ENCODE measurements at regions not wholly inside any gene's neighbourhood (a gene's known extent, or its start where the extent isn't known, plus 50 kb on each side); places are given as distances from the start of the nearest gene placed in this dataset.

DNA sequence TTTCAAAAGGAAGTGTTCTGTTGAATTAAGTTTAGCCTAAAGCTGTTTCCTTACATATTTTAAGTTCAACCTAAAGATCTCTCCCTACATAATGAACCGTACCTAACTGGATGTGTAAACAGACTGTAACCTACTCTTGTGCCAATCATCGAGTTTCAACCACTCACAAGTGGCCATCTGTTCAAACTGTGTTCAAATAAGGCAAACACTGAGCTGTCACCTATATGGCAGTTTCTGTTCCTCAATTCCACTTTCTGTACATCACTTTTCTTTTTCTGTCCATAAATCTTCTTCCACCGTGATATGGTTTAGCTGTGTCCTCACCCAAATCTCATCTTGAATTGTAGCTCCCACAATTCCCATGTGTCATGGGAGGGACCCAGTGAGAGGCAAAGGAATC, 428.6 kb downstream of the HACE1 start:
- no peak for DNase-seq (ENCODE audit: low read depth in 2 of 3, low spot score in 2 of 3)

DNA sequence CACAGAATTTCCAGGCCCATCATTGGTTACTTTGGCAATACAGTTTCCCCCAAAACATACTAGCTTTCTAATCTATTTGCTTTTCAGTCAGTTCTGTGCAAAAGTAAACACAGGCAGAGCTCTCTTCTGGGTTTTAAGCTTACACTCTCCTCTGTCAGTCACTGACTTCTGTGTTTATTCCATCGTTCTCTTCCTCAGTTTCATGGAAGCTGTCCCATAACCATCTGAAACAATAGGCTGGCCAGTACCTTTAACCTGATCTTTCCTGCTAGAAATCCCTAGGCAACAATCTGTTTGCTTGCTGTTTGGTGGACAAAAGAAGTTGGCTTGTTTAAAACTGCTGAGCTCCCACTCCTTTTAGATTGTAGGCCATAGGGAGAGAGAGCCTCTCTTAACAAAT, 431.5 kb downstream of the HACE1 start:
- no peak for DNase-seq (ENCODE audit: low read depth in 2 of 3, low spot score in 2 of 3)

DNA sequence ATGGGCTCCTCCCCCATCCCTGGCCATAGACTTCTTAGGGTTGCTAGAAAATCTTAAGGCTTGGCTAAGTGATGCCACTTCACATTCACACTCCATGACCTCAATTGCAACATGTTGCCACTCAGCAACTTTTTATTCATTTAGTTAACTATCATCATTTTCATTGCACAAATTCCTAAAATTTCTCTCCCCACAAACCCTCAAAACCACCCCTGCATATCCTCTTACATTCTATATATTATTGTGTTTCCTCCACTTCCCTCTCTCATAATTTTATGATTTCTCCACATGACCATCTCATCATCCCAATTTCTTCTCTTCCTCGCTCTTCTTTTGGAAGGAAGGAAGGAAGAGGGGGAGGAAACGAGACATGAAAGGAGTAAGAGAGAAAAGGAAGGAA, 436.0 kb downstream of the HACE1 start:
- no peak for DNase-seq (ENCODE audit: low read depth in 2 of 3, low spot score in 2 of 3)

DNA sequence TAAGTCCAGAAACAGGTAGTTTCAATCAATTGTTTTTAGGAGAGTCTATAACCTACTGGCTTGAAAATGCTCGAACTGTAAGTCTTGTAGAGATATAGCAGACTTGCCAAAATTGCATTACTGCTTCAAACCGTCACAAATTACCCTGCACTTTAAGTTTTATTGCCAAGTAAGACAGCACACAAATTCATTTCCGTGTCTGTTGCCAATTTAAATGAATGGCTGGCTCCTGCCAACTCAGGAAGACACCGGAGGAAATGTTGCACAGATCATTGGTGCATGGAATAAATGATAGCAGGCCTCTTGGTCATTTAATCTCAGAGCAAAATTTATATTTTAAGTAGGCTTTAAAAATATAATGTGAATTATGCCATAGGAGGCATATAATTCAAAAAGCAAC, 438.1 kb downstream of the HACE1 start:
- no peak for DNase-seq (ENCODE audit: low read depth in 2 of 3, low spot score in 2 of 3)

DNA sequence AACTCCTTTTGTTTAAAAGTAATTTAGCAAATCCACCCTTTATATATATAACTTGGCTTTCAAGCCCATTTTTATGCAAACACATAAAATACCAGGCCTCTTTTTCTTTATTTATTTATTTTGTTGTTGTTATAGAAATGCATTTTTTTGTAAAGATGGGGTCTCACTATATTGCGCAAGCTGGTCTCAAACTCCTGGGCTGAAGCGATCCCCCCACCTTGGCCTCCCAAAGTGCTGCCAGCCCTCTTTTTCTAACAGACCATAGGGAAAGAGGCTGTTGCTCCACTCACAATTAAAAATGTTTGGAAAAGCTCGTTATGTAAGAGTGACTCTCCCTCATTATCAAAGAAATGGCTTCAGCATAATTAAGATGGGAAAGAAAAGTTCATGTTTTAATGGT, 440.9 kb downstream of the HACE1 start:
- no peak for DNase-seq (ENCODE audit: low read depth in 2 of 3, low spot score in 2 of 3)

DNA sequence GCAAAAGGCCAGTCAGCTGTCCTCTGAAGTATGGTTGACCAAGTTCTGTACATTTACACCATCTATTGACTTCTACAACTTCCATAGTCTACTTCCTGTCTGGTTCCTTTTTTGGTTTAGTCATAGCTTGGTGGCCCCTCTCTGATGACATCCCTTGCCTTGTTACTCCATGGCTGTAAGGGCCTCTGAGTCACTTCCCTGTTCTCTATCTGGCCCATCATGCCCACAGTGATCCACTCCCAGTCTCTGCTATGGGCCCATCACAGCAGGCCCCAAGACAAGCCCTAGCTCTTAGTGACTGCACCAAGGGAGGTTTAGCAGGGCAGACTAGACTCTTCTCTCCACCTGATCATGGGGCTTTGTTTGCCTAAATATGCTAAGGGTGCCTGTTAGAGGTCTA, 441.6 kb downstream of the HACE1 start:
- no peak for DNase-seq (ENCODE audit: low read depth in 2 of 3, low spot score in 2 of 3)

DNA sequence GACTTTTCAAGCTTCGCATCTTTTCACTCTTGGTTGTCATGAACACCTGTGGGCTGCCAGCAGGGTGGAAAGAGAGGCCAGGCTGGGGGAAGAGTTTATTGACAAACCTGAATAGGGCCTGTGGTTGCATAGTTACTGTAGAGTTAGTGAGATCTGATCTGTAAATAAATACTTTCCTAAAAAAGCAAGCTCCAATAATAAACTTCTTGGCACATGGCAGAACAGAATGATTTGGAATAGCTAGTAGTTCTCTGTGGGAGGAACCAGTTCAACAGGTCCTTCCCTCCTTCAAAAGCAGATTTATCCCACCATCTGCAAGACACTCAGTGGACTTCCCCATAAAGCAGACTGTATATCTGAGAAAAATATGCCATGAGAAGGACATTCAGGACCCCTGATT, 445.0 kb downstream of the HACE1 start:
- DNase-seq (ENCODE audit: low read depth in 2 of 3, low spot score in 2 of 3): no peak

DNA sequence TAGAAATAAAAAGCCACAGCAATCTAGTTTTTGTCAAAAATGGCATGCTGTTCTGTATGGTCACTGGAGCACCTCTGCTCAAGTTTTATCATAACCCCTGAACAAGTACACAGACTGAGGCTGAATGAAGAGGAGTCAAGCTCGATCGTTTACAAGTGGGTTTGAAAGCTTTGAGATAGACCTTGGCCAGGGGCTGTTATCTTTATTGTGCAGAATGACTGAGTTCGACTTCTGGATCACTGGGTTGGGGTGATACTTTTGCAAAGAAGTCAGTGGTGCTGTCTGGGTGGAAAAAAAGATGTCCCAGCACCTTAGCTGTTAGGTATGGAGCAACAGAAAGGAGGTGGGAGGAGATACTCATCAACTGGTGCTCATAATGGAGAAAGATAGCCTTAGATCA, 446.0 kb downstream of the HACE1 start:
- DNase-seq (ENCODE audit: low read depth in 2 of 3, low spot score in 2 of 3): no peak

DNA sequence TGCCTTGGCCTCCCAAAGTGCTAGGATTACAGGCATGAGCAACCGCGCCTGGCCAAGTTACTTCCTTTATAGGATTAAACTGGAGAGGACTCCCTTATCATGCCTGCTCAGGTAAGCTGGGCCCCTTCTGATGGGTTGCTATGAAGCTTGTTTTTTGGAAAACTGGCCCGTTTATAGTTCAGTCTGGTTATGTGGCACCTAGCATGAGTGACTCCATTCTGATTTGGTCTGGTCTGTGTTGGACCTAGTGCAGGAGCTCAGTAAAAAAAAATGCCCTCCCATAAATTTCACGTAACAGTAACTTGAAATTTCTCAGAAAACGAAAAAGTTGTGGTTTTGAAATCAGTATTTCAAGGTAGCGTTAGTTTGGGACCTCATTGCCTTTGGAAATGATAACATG, 448.4 kb downstream of the HACE1 start:
- no peak for DNase-seq (ENCODE audit: low read depth in 2 of 3, low spot score in 2 of 3)

DNA sequence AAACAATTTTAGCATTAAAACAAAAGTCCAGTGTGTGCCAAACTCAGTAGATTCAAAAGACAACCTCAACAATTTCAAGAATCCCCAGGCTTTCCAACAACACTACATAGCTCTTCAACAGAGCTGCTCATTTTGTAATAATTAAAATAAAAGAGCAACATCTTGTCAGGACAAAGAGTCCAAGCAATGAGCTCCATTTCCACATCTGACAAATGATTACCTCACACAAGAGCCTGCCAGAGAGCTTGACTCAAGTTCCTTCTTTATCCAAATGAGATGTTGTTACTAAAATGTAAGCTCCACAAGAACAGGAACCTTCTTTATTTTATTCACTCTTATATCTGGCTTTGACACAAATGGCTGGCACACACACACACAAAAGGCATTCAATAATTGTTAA, 449.8 kb downstream of the HACE1 start:
- DNase-seq (ENCODE audit: low read depth in 2 of 3, low spot score in 2 of 3): no peak

DNA sequence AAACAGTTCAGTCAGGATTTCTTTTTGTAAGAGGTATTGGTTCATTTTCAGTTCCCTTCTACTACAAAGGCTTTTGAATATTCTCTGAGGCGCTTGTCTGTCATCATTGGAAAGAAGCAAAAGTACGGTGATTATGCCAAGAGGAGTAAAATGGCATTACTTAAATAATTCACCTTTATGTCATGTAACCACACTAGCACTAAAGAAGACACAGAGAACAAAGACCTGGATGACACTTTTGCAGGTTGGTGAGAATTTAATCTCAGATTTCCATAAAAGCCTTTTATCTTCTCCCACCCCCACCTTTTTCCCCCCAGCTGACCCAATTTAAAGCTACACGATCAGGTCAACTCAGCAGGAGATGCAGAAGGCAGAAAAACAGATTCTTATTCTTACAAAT, 451.8 kb downstream of the HACE1 start:
- DNase-seq (ENCODE audit: low read depth in 2 of 3, low spot score in 2 of 3): no peak

DNA sequence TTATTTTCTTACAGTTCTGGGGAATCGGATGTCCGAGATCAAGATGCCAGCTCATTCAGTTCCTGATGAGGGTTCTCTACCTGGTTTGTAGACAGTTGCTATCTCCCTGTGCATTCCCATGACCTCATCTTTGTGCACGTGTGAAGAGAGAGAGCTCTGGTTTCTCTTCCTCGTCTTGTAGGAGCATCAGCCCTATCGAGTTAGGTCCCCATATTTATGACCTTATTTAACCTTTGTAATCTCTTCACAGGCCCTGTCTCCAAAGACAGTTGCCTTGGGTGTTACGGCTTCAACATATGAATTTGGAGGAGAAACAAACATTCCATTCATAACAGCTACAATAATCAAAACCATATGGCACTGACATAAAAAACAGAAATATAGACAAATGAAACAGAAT, 455.3 kb downstream of the HACE1 start:
- no peak for DNase-seq (ENCODE audit: low read depth in 2 of 3, low spot score in 2 of 3)

DNA sequence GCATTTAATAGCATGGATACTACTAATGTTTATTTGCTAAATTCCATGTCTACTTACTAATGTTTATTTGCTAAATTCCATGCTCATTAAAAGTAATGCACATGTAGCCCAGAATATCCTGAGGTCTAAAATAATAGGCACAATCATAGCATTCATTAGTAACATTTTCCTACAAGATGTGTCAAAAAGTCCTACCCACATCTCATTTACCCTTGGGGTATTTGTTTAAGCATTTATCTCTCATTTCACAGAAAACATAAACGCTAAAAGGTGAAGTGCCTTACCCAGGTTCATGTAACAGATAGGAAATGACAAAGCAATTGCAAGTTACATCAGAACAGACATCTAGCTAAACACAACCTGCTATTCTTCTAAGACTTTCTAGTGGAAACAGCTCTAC, 457.1 kb downstream of the HACE1 start:
- DNase-seq (ENCODE audit: low read depth in 2 of 3, low spot score in 2 of 3): no peak

DNA sequence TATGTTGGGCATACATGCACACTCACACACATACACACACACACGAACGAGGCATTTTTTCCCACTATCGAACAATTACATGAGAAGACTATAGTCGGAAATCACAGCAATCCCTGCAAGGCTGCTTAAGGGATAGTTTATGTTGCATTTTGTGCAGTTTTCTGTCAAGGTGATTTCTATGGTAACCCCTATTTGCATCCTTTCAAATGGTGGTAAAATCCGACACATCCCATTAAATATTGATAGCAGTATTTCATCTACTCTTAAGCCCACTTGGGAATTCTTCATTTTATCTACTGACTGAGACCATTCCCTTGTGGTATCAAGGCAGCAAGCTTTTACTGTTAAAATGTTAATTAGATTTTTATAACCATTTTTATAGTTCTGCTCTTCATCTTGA, 457.8 kb downstream of the HACE1 start:
- DNase-seq (ENCODE audit: low read depth in 2 of 3, low spot score in 2 of 3): no peak

DNA sequence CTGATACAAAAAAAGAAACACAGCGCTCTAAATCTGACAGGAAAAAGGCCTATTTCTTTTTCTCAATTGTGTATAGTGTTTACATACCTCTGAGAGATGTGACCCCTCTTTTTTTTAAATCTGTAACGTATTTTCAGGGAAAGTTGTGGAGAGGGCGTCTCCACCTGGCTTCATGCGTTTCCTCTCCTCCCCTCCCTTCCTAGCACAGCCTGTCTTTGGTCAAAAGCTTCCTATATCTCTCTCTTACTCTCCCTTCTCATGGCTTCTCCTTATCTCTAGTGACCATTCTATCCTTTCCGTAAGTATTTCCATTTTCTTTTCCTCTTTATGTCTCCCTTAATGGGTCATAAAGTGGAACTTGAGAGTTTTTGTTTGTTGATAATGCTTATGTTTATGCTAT, 458.9 kb downstream of the HACE1 start:
- no peak for DNase-seq (ENCODE audit: low read depth in 2 of 3, low spot score in 2 of 3)

DNA sequence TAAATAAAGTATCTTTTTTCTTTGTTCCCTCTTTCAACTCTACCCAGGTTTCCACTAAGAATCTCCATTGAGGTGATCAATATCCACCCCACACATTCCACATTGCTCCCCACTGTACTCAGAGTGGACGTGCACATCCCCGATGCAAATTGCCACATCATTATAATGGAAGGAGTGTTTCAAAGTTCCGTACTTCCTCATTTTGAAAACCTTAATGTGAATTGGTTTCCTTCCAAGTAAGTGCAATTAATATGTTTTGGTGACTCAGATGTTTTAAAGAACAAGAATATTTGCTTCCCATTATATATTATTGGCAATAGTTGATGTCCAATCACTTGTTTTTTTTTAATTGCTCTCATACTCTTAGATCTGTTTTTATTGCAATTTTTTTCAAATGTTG, 463.6 kb downstream of the HACE1 start:
- no peak for DNase-seq (ENCODE audit: low read depth in 2 of 3, low spot score in 2 of 3)

DNA sequence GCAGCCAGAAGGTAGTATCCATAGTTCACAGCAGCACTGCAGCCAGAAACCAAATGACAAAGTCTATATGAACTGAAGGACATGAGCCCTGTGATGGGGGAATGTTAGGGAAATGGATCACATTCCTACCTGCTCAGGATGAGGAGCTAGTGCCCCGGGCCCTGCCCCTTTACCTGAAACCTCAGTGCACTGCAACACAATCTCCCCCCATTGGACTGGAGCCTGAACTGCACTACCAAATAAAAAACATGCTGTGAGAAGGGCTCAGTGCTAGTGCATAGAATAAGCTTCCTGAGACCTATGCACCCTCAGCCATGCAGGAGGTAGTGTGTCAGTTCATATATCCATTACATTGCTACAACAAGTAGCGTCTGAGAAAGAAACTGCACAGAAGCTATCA, 477.8 kb downstream of the HACE1 start:
- no peak for DNase-seq (ENCODE audit: low read depth in 2 of 3, low spot score in 2 of 3)

DNA sequence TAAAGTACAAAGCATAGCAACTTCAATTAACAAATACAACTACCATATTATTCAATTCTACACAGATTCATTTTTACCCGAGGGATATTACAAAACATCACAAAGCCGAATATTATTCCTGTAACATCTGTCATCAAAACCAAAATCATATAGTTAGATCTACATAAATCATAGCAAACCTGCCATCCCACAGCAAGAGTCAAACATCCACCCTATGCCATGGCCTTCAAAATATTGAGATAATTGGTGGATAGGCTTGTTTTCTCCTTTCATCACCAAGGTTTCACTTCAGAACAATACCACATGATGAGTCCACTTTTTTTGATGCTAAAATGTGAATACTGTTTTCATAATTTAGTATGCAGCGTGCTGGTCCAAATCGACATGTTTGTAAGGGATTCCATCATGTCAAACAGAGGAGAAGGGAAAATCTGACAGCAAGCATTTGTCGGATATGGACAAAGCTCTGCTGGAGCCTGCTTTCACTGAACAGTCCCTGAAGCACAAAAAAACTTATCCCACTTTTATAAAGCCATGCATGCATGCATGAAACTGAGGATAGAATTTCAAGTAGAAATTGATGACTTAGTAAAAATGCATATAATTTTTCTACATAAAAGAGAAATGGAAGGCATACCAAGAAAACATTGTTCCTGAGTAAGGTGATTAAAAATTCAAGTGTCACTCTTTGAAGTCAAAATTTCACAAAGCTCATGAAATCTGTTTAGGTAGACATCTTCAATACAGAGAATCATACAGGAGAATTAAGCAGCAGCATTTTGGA, 494.1 kb downstream of the HACE1 start:
- no peak for DNase-seq (ENCODE audit: low read depth in 2 of 3, low spot score in 2 of 3)

DNA sequence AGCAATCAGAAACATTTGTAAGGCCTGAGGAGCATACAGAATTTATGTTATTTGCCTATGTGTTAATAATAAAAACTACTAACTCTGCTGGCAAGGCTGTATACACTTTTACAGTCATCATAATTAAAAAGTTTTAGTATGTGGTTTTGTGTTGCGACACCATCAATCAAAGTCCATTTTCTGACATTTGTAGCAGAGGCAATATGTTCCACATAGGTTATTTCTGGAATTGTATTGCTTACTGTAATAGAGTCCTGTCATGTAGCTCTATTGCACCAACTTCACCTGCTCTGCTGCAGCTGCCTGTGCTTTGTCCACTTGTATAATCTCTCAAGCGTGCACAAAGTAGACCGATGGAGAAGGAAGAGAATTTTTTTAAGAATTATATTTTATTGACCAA, 501.8 kb downstream of the HACE1 start:
- DNase-seq (ENCODE audit: low read depth in 2 of 3, low spot score in 2 of 3): no peak

DNA sequence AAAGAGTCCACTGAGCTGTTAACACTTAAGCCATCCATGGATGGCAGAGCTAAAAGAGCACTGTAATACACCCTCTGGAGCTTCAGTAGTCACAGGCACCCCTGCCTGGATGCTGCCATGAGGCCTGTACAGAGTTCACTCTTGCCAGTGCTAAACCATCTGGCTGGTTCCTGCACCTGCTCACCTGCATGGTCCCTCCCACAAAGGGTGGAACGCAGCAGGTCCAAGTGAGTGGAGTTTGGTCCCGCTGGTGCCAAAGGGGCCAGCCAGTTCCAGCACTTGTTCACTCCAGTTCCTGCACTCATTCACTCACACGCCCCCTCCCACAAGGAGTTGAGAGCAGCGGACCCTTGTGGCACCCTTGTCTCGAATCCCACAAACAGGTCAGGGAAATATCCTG, 503.5 kb downstream of the HACE1 start:
- no peak for DNase-seq (ENCODE audit: low read depth in 2 of 3, low spot score in 2 of 3)

DNA sequence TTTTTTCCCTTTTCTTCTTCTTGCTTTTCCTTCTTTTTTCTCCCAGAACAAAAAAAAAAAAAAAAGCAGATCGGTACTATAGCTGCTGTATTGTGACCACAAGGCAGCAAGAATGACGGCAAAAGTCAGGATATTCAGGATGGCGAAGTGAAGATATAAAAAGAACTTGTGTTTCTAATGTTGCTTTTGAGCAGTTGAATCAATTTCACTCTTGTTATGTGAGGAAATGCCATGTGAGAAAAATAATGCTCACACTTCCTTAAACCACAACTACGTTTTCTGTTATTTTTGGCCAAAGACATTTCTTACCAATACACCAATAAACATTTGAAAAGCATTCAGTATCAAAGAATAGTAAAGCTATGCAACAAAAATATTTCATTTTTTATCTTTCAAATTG, 510.5 kb downstream of the HACE1 start:
- DNase-seq (ENCODE audit: low read depth in 2 of 3, low spot score in 2 of 3): no peak

DNA sequence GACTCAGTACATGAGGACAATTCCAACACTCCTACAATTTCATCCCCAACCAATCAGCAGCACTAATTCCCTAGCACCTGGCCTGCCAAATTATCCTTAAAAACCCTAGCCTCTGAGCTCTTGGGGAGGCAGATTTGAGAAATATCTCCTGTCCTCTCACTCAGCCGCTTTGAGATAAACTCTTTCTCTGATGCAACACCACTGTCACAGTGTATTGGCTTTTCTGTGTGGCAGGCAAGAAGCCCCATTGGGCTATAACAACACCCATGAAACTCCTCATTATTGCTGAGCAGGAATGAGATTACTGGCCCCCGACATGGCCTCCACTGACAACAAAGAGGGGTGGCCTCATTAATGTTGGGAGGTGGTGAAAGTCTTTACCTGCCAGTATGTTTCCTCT, 515.5 kb downstream of the HACE1 start:
- DNase-seq (ENCODE audit: low read depth in 2 of 3, low spot score in 2 of 3): no peak

DNA sequence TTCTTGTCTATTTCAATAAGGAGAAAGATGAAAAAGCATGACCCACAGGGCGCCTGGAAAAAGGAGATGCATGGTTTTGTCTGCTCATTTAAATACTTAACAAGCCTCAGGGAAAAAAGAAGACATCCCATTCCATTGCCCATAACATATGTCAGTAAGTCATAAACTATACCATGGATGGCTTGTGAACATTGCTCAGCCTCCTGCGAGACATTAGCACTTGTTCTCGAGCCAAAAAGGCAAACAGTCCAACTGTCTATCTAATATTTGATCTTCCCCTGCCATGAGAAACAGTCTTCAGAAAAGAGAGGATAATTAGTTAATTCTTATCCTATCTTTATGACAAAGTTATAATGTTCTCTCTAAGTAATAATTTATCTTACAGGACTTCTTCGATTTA, 527.4 kb downstream of the HACE1 start:
- no peak for DNase-seq (ENCODE audit: low read depth in 2 of 3, low spot score in 2 of 3)

Data from activated CD8-positive, alpha-beta memory T cell treated with anti-CD3 and anti-CD28 coated beads for 48 hours (primary cell).